ENCODE measurements at regions not wholly inside any gene's neighbourhood (a gene's known extent, or its start where the extent isn't known, plus 50 kb on each side); places are given as distances from the start of the nearest gene placed in this dataset.
"Not testable (repeated sequence)": the region's sequence is repeated elsewhere in the genome, so short reads cannot be mapped to it uniquely, and the experiment has no call there.

DNA sequence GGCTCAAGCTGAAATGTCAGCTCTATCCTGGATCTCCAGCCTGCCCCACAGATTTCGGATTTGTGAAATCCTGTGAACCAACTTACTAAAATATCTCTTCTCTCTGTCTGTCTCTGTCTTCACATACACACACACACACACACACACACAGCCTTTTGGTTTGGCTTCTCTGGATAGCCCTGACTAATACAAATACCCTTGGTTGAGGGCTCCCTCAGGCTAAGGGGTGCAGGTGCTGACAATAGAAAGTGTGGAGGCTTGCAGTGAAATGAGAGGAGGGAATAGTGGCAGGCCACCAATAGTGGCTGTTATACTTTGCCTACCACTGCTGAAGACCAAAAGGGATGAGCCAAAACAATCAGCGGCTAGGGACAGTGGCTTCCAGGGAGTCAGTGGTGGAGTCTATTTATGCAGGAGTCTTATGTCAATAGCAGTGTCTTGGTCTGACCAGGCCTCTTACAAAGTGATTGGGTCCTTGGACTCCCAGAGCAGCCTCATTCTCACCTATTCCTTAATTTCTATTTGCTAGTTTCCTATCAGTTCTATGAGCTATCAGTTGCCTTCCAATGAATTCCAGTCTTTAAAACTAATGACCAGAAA is 93.2 kb upstream of the GAS1 start:
- no peak for DNase-seq (ENCODE audit: low read depth)
- TF ChIP-seq, protein P1, sequence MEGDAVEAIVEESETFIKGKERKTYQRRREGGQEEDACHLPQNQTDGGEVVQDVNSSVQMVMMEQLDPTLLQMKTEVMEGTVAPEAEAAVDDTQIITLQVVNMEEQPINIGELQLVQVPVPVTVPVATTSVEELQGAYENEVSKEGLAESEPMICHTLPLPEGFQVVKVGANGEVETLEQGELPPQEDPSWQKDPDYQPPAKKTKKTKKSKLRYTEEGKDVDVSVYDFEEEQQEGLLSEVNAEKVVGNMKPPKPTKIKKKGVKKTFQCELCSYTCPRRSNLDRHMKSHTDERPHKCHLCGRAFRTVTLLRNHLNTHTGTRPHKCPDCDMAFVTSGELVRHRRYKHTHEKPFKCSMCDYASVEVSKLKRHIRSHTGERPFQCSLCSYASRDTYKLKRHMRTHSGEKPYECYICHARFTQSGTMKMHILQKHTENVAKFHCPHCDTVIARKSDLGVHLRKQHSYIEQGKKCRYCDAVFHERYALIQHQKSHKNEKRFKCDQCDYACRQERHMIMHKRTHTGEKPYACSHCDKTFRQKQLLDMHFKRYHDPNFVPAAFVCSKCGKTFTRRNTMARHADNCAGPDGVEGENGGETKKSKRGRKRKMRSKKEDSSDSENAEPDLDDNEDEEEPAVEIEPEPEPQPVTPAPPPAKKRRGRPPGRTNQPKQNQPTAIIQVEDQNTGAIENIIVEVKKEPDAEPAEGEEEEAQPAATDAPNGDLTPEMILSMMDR (conservative IDR thresholded peaks at IDR 0.05; ENCODE audit: low read depth, low read length): no peak
- H3K4me3 ChIP-seq (ENCODE audit: low read length): no peak overlapping the region

DNA sequence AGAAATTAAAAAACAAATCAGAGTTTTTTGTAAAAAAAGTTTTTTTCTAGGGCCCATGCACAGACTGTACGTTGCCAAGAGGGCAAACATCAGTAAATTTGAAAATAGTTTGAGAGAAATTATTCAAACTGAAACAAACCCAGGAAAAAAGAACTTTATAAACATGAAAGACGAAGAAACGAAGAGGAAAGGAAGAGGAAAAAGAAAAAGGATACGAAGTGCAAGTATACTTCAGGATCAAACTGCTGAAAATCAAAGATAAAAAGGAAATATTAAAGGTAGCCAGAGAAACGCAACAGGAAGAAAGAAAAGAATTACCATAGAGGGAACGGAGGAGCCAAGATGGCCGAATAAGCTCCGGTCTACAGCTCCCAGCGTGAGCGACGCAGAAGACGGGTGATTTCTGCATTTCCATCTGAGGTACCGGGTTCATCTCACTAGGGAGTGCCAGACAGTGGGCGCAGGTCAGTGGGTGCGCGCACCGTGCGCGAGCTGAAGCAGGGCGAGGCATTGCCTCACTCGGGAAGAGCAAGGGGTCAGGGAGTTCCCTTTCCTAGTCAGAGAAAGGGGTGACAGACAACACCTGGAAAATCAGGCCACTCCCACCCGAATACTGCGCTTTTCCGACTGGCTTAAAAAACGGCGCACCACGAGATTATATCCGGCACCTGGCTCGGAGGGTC is 94.4 kb upstream of the GAS1 start:
- not testable (repeated sequence) for H3K4me3 ChIP-seq (ENCODE audit: low read length); DNase-seq (ENCODE audit: low read depth)

DNA sequence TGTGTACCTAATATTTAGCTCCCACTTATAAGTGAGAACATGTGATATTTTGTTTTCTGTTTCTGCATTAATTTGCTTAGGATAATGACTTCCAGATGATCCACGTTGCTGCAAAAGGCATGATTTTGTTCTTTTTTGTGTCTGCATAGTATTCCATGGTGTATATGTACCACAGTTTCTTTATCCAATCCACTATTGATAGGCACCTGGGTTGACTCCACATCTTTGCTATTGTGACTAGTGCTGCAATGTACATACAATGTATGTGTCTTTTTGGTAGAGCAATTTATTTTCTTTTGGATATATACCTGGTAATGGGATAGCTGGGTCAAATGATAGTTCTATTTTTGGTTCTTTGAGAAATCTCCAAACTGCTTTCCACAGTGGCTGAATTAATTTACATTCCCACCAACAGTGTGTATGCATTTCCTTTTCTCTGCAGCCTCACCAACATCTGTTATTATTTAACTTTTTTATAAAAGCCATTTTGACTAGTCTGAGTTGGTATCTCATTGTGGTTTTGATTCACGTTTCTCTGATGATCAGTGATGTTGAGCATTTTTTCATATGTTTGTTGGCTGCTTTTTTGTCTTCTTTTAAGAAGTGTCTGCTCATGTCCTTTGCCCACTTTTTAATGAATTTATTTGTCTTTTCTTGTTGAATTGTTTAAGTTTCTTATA is 102.8 kb upstream of the GAS1 start:
- DNase-seq (ENCODE audit: low read depth); H3K4me3 ChIP-seq (ENCODE audit: low read length): not testable (repeated sequence)

DNA sequence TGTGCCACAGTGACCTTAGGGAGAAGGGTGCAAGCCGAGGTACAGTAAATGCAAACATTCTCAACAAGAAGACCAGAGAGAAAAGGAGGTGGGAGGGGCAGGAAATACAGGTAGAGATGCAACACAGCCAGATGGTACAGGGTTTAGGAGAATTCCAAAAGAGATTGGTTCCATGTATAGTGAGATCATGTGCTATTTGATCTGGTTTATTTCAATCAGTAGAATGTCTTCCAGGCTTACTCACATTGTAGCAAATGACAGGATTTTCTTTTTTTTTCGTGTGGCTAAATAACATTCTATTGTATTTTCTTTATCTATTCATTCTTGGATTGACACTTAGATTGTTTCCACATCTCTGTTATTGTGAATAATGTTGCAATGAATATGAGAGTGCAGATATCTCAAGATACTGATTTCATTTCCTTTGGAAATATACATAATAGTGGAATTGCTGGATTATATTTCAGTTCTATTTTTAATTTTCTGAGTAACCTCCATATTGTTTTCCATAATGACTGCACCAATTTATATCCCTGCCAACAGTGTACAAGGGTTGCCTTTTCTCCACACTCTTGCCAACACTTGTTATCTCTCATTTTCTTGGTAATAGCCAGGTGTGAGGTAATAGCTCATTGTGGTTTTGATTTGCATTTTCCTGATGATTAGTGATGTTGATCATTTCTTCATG is 107.8 kb upstream of the GAS1 start:
- TF ChIP-seq, protein P1 (conservative IDR thresholded peaks at IDR 0.05; ENCODE audit: low read depth, low read length): no peak
- H3K4me3 ChIP-seq (ENCODE audit: low read length): no peak overlapping the region
- DNase-seq (ENCODE audit: low read depth): no peak

DNA sequence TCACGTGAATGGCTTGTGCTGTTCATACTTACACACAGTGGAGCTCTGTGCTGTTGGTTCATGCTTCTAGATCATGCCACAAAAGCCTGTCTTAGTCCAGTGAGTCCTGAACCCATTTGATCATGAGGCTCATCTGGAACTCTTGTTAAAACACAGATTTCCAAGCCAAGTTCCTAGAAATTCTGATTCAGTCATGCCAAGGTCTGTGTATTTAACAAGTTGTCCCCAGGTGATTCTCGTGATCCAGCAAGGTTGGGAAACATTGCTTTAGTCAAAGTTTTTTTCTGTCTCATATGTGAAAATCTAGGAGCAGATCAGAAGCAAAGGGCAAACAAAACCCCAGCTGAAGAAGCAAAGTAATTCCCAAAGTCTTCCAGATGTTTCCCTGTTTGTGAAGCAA is 112.5 kb upstream of the GAS1 start:
- no peak overlapping the region for H3K4me3 ChIP-seq (ENCODE audit: low read length)
- TF ChIP-seq, protein P1 (conservative IDR thresholded peaks at IDR 0.05; ENCODE audit: low read depth, low read length): no peak
- no peak for DNase-seq (ENCODE audit: low read depth)

DNA sequence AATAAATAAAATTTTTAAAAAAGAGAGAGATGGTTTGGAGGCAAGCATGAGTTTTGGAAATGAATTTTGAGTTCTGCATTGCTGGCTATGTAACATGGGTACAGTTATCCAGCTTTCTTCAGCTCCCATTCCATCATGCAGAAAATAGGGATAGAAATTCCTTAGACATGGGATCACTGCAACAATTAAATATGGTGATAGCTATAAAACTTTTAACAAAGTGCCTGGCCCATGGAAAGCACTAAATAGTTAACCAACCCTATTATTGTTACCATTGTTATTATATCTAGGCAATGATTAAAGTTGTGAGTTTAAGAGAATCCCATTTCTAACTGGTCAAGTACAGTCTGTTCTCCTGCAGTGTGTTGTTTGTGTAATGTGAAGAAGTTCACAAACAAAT is 115.4 kb upstream of the GAS1 start:
- no peak overlapping the region for H3K4me3 ChIP-seq (ENCODE audit: low read length)
- DNase-seq (ENCODE audit: low read depth): no peak
- TF ChIP-seq, protein P1 (conservative IDR thresholded peaks at IDR 0.05; ENCODE audit: low read depth, low read length): no peak

DNA sequence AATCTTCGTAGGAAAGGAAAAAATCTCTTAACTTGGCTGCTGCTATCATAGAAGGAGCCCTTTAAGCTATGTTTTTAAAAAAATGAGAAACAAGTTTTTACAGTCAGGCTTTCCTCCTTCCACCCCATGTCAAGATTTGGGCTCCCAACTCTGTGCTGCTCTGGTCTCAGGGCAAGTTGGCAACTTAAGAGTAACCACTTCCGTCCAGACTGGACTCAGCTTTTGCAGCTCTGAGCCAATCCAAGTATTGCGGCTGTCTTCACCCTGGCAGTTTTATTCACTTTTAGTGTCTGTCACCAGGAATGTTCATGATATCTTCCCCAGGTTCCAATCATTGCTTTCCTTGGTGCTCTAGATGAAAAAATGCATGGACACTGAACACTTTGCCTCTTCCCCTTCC is 115.9 kb upstream of the GAS1 start:
- no peak overlapping the region for H3K4me3 ChIP-seq (ENCODE audit: low read length)
- DNase-seq (ENCODE audit: low read depth): no peak
- TF ChIP-seq, protein P1 (conservative IDR thresholded peaks at IDR 0.05; ENCODE audit: low read depth, low read length): no peak

Data from retinal pigment epithelial cell (primary cell).